22Rv1 (cell line): ENCODE measurements at regions not wholly inside any gene's neighbourhood (a gene's known extent, or its start where the extent isn't known, plus 50 kb on each side); places are given as distances from the start of the nearest gene placed in this dataset.

Experiments used
- CTCF ChIP-seq: fragments of 450-650 bp; IDR thresholded peaks from 2 replicates; pipeline ENCODE4 v1.5.1; 2017; ENCODE audit warnings: mild to moderate bottlenecking
- ZFX ChIP-seq: fragments of 450-650 bp; IDR thresholded peaks from 2 replicates; pipeline ENCODE4 v1.6.1; 2017; ENCODE audit warnings: antibody characterized with exemption, borderline replicate concordance

- TF ChIP-seq CTCF (no peak), ZFX (no peak)
These were observed 242.7 kb upstream of the SEMA3C start for GRCh38 chr7:81161451-81162075.
